Astrocyte (in vitro differentiated cells and primary cell): ENCODE measurements at regions not wholly inside any gene's neighbourhood (a gene's known extent, or its start where the extent isn't known, plus 50 kb on each side); places are given as distances from the start of the nearest gene placed in this dataset.

Source experiments
- EZH2 ChIP-seq: IDR thresholded peaks from 2 replicates; pipeline ENCODE4 v1.6.1; 2012; ENCODE audit warnings: mild to moderate bottlenecking, low read length, inconsistent platforms; ENCODE audit not compliant: insufficient read depth
- TF ChIP-seq, protein P1 (sequence below): IDR thresholded peaks from 2 replicates; pipeline ENCODE4 v1.5.1; 2011; ENCODE audit warnings: low read depth, mild to moderate bottlenecking, inconsistent platforms, low read length, moderate library complexity; ENCODE audit not compliant: insufficient read depth

DNA sequence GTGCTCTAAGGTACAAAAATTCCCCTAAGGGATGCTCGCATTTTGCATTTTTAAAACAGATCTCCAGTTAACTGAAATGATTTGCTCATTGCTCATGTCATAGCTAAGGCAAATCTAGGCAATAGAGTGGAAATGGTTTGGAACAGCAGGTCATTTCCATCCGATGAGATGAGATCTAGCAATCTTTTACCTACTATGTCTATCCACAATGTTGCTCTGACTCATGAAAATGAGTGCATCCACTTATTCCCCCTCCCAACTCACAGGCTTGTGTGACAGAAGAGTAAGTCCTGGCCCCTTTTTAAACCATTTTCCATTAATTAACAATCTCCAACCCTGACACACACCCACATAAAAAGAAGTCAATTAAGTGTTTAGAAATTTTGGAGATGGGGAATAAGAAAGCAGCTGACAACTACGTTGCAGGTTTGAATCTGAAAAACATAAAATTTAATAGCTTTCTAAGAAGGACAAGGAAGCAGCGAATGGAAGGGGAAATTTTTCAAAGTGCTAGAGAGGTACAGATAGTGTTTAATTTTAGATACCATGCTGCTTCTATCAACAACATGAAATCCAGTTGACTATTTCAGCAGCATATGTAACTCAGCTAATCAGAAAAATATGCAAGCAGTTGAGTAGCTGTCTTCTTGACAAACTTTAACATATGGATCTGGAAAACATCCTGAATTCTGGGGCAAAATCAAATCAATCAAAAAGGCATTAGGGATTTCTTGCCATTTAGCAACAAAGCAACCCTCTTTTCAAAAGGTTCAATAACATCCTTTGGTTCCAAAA lies 112.0 kb downstream of the TMCO5A start:
- TF ChIP-seq, protein P1, sequence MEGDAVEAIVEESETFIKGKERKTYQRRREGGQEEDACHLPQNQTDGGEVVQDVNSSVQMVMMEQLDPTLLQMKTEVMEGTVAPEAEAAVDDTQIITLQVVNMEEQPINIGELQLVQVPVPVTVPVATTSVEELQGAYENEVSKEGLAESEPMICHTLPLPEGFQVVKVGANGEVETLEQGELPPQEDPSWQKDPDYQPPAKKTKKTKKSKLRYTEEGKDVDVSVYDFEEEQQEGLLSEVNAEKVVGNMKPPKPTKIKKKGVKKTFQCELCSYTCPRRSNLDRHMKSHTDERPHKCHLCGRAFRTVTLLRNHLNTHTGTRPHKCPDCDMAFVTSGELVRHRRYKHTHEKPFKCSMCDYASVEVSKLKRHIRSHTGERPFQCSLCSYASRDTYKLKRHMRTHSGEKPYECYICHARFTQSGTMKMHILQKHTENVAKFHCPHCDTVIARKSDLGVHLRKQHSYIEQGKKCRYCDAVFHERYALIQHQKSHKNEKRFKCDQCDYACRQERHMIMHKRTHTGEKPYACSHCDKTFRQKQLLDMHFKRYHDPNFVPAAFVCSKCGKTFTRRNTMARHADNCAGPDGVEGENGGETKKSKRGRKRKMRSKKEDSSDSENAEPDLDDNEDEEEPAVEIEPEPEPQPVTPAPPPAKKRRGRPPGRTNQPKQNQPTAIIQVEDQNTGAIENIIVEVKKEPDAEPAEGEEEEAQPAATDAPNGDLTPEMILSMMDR, result no peak
- no peak for TF ChIP-seq EZH2
